HepG2 (cell line): ENCODE measurements at regions not wholly inside any gene's neighbourhood (a gene's known extent, or its start where the extent isn't known, plus 50 kb on each side); places are given as distances from the start of the nearest gene placed in this dataset.
A peak's percentile ranks its signal among the peaks of the same experiment; 100 is the strongest.

Experiments
- BCL6 ChIP-seq: IDR thresholded peaks from 2 replicates; pipeline ENCODE4 v1.6.1; 2016; ENCODE audit warnings: missing genetic modification reagents, missing compliant biosample characterization
- CREM ChIP-seq, 2 experiments: sonication (generic) in 1 of 2; formaldehyde crosslinking in 1 of 2; IDR thresholded peaks; 2 replicates each; pipeline versions ENCODE4 v1.4.0 to v1.6.1; 2016 to 2020; ENCODE audit warnings: antibody characterized with exemption in 1 of 2, mild to moderate bottlenecking in 1 of 2, missing genetic modification reagents in 1 of 2
- EP300 ChIP-seq, 3 experiments: sonication (generic) in 1 of 3; formaldehyde crosslinking in 1 of 3; IDR thresholded peaks; 2 replicates each; pipeline versions ENCODE4 v1.5.1 to v1.6.1; 2011 to 2020; ENCODE audit warnings: low read depth in 2 of 3, low read length in 2 of 3, borderline replicate concordance in 1 of 3, improper control_type of control experiment in 1 of 3, mild to moderate bottlenecking in 1 of 3, missing genetic modification reagents in 1 of 3, moderate library complexity in 1 of 3
- FOXA3 ChIP-seq: IDR thresholded peaks from 2 replicates; pipeline ENCODE4 v1.6.1; 2016; ENCODE audit warnings: missing genetic modification reagents, missing compliant biosample characterization
- FOXK2 ChIP-seq: fragments of 450-650 bp; IDR thresholded peaks from 2 replicates; pipeline ENCODE4 v1.6.1; 2016
- GATAD1 ChIP-seq: IDR thresholded peaks from 2 replicates; pipeline ENCODE4 v1.6.1; 2016; ENCODE audit warnings: missing genetic modification reagents, missing compliant biosample characterization
- GMEB1 ChIP-seq: sonication (generic); formaldehyde crosslinking; IDR thresholded peaks from 2 replicates; pipeline ENCODE4 v1.5.1; 2020; ENCODE audit warnings: missing genetic modification reagents, mild to moderate bottlenecking, borderline replicate concordance
- KDM1A ChIP-seq: IDR thresholded peaks from 2 replicates; pipeline ENCODE4 v1.6.1; 2016; ENCODE audit warnings: missing compliant biosample characterization
- MAFG ChIP-seq: sonication (generic); formaldehyde crosslinking; IDR thresholded peaks from 2 replicates; pipeline ENCODE4 v1.5.1; 2020; ENCODE audit warnings: mild to moderate bottlenecking, missing genetic modification reagents
- MLXIP ChIP-seq: sonication (generic); formaldehyde crosslinking; IDR thresholded peaks from 2 replicates; pipeline ENCODE4 v1.9.0; 2021; ENCODE audit warnings: missing genetic modification reagents, borderline replicate concordance
- NFIB ChIP-seq: sonication (generic); formaldehyde crosslinking; IDR thresholded peaks from 2 replicates; pipeline ENCODE4 v1.9.0; 2021; ENCODE audit warnings: missing genetic modification reagents, mild to moderate bottlenecking, borderline replicate concordance
- NKX3-1 ChIP-seq: sonication (generic); formaldehyde crosslinking; IDR thresholded peaks from 2 replicates; pipeline ENCODE4 v1.5.0; 2020; ENCODE audit warnings: missing genetic modification reagents
- NR1H2 ChIP-seq: sonication (generic); formaldehyde crosslinking; IDR thresholded peaks from 2 replicates; pipeline ENCODE4 v1.8.1; 2022; ENCODE audit warnings: low read depth, missing genetic modification reagents, borderline replicate concordance
- PHF21A ChIP-seq: sonication (generic); formaldehyde crosslinking; IDR thresholded peaks from 2 replicates; pipeline ENCODE4 v1.5.0; 2020; ENCODE audit warnings: mild to moderate bottlenecking, missing genetic modification reagents
- POLR2G ChIP-seq: fragments of 200-400 bp; formaldehyde crosslinking; IDR thresholded peaks from 2 replicates; pipeline ENCODE4 v1.6.1; 2018; ENCODE audit warnings: mild to moderate bottlenecking, low read depth, low read length, moderate library complexity
- SALL2 ChIP-seq: sonication (generic); formaldehyde crosslinking; IDR thresholded peaks from 2 replicates; pipeline ENCODE4 v1.8.1; 2023; ENCODE audit warnings: mild to moderate bottlenecking, missing genetic modification reagents, inconsistent platforms
- SIN3B ChIP-seq: fragments of 150-350 bp; IDR thresholded peaks from 2 replicates; pipeline ENCODE4 v1.6.1; 2014; ENCODE audit warnings: low read length
- THAP8 ChIP-seq: sonication (generic); formaldehyde crosslinking; IDR thresholded peaks from 2 replicates; pipeline ENCODE4 v1.5.1; 2020; ENCODE audit warnings: missing genetic modification reagents, mild to moderate bottlenecking, borderline replicate concordance
- ZIK1 ChIP-seq: sonication (generic); formaldehyde crosslinking; IDR thresholded peaks from 2 replicates; pipeline ENCODE4 v1.5.0; 2020; ENCODE audit warnings: mild to moderate bottlenecking, low read depth, missing genetic modification reagents, borderline replicate concordance
- ZNF282 ChIP-seq: fragments of 450-650 bp; IDR thresholded peaks from 2 replicates; pipeline ENCODE4 v1.6.1; 2018; ENCODE audit not compliant: partially characterized antibody
- ZNF367 ChIP-seq: sonication (generic); formaldehyde crosslinking; IDR thresholded peaks from 2 replicates; pipeline ENCODE4 v1.4.0; 2020; ENCODE audit warnings: missing genetic modification reagents, borderline replicate concordance
- ZNF605 ChIP-seq: sonication (generic); formaldehyde crosslinking; IDR thresholded peaks from 2 replicates; pipeline ENCODE4 v1.8.0; 2022; ENCODE audit warnings: mild to moderate bottlenecking, missing genetic modification reagents
- ZNF616 ChIP-seq: sonication (generic); formaldehyde crosslinking; IDR thresholded peaks from 2 replicates; pipeline ENCODE4 v1.5.0; 2020; ENCODE audit warnings: low read depth, mild to moderate bottlenecking, missing genetic modification reagents

- TF ChIP-seq SALL2 (CRISPR knock-in tag) (peak; percentile 70; the same call in 1 of the 2 replicates), BCL6 (CRISPR knock-in tag) (peak; percentile 35; the same call in 1 of the 2 replicates), ZNF616 (CRISPR knock-in tag) (0 out of 2 replicates have a peak, but pooled peaks have one; percentile 20), GATAD1 (peak; percentile 52), FOXA3 (CRISPR knock-in tag) (0 out of 2 replicates have a peak, but pooled peaks have one; percentile 38), ZNF282 (no peak), MAFG (no peak), GMEB1 (peak; percentile 91), EP300 (IDR thresholded peaks at IDR 0.05; ENCODE audit: low read depth in 2 of 2, low read length in 2 of 2) (no peak; a peak in 1 of 4 replicates), EP300 (CRISPR knock-in tag; IDR thresholded peaks at IDR 0.05; ENCODE audit: borderline replicate concordance) (peak; percentile 61; the same call in 1 of the 2 replicates), SIN3B (no peak), ZNF605 (CRISPR knock-in tag) (0 out of 2 replicates have a peak, but pooled peaks have one; percentile 56), MLXIP (CRISPR knock-in tag) (no peak), NR1H2 (CRISPR knock-in tag) (0 out of 2 replicates have a peak, but pooled peaks have one; percentile 24), NKX3-1 (peak; percentile 58; the same call in 1 of the 2 replicates), CREM (IDR thresholded peaks at IDR 0.05) (peak; percentile 53; the same call in 1 of the 2 replicates), CREM (CRISPR knock-in tag; IDR thresholded peaks at IDR 0.05) (no peak), PHF21A (peak; percentile 43; the same call in 1 of the 2 replicates), THAP8 (CRISPR knock-in tag) (peak; percentile 37; the same call in 1 of the 2 replicates), NFIB (no peak), FOXK2 (no peak), KDM1A (CRISPR knock-in tag) (no peak), ZIK1 (CRISPR knock-in tag) (peak; percentile 67; the same call in 1 of the 2 replicates), ZNF367 (CRISPR knock-in tag) (peak; percentile 69; the same call in 1 of the 2 replicates), POLR2G (peak; percentile 92)
These were observed 72.7 kb upstream of the MAP4 start (continued) for GRCh38 chr3:48088749-48089466.
